GM12873 (cell line): ENCODE measurements at regions not wholly inside any gene's neighbourhood (a gene's known extent, or its start where the extent isn't known, plus 50 kb on each side); places are given as distances from the start of the nearest gene placed in this dataset.
A peak's percentile ranks its signal among the peaks of the same experiment; 100 is the strongest.

Source experiments
- TF ChIP-seq, protein P1 (sequence below): IDR thresholded peaks from 2 replicates; pipeline ENCODE4 v1.5.1; 2012; ENCODE audit warnings: low read depth, mild to moderate bottlenecking, moderate library complexity, low read length, control low read depth; ENCODE audit not compliant: insufficient read depth; ENCODE audit errors: missing control alignments

DNA sequence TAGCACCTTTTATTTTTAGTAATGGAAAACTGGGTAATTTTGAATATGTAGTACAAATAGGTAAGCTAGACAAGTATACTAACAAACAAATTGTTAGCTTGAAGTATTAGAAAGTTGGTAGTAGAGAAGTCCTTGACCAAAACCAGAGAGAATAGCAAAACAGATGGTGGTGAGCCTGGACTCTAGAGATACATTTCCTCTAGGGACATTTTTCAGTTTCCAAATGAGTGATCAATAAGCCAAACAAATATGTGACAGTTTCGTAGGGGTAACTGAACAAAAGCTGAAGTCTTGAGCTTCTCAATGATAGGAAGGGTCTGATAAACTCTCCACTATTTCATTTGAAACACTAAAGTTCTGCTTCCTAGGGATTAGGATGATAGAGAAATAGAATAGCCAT lies 692.0 kb upstream of the FAM98A start:
- TF ChIP-seq, protein P1, sequence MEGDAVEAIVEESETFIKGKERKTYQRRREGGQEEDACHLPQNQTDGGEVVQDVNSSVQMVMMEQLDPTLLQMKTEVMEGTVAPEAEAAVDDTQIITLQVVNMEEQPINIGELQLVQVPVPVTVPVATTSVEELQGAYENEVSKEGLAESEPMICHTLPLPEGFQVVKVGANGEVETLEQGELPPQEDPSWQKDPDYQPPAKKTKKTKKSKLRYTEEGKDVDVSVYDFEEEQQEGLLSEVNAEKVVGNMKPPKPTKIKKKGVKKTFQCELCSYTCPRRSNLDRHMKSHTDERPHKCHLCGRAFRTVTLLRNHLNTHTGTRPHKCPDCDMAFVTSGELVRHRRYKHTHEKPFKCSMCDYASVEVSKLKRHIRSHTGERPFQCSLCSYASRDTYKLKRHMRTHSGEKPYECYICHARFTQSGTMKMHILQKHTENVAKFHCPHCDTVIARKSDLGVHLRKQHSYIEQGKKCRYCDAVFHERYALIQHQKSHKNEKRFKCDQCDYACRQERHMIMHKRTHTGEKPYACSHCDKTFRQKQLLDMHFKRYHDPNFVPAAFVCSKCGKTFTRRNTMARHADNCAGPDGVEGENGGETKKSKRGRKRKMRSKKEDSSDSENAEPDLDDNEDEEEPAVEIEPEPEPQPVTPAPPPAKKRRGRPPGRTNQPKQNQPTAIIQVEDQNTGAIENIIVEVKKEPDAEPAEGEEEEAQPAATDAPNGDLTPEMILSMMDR: no peak

DNA sequence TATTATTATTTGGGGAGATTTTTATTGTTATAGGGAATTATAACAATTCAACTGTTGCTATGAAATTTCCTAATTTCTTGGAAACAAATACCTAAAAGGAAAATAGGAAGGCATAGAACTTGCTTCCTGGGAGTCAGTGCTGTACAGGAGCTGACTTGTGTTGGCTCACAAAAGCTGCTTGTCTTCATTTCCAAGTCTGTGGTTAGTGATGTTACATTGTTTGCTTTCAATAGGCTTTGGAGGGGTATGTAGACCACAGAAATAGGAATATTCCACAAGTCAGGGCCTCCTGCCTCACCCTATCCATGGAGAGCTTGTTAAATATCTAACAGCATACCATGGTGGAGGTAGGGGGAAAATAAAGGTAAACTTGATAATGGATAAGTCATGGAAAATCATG lies 688.9 kb upstream of the FAM98A start:
- TF ChIP-seq, protein P1: no peak

DNA sequence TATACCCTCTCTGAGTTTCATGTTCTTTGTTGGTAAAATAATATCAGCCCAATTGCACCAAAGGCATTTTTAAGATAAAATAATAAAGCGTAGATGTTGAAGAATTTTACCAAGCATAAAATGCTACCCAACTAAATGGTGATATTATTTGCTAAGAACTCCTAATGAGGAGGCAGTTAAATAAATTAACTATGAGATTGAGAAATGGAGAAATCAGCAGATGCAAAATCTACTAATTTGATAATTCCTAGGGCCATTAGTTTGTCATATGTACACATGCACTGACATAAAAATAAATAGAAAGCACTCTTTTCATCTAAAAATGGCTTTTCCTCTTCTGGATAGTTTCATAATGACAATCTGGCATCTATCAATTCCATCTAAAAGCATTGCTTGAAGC lies 681.5 kb upstream of the FAM98A start:
- TF ChIP-seq, protein P1: no peak

DNA sequence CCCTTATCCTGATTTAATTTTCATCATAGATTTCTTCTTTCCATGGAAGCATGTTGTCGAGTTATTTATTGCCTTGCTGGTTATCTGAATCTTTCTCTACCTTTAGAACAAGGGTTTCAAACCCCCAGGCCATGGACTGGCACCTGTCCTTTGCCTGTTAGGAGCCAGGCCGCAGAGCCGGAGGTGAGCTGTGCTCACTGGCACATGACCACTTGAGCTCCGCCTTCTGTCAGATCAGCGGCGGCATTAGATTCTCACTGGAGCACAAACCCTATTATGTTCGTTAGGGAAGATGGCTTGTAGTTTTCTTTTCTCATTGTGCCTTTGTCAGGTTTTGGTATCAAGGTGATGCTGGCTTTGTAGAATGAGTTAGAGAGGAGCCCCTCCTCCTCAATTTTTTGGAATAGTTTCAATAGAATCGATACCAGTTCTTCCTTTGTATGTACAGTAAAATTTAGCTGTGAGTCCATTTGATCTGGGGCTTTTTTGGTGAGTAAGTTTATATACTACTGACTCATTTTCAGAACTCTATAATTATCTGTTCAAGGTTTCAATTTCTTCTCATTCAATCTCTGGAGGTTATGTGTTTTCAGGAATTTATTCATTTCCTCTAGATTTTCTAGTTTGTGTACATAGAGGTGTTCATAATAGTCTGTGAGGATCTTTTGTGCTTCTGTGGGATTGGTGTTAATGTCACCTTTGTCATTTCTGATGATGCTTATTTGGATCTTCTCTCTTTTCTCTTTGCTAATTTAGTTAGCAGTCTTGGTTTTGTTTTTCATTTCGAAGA lies 668.0 kb upstream of the FAM98A start:
- TF ChIP-seq, protein P1: no peak

DNA sequence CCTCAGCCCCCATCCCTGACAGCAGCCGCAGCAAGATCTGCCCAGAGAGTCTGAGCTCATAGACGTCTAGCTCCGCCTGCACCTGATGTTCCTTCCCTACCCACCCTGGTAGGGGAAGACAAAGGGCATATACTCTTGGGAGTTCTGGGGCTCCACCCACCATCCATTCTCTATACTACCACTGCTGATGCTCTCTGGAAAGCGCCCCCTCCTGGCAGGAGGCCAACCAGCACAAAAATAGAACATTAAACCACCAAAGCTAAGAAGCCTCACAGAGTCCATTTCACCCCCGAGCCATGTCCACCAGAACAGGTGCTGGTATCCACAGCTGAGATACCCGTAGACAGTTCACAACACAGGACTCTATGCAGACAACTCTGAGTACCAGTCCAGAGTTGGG lies 662.6 kb upstream of the FAM98A start:
- TF ChIP-seq, protein P1: peak; percentile 7

DNA sequence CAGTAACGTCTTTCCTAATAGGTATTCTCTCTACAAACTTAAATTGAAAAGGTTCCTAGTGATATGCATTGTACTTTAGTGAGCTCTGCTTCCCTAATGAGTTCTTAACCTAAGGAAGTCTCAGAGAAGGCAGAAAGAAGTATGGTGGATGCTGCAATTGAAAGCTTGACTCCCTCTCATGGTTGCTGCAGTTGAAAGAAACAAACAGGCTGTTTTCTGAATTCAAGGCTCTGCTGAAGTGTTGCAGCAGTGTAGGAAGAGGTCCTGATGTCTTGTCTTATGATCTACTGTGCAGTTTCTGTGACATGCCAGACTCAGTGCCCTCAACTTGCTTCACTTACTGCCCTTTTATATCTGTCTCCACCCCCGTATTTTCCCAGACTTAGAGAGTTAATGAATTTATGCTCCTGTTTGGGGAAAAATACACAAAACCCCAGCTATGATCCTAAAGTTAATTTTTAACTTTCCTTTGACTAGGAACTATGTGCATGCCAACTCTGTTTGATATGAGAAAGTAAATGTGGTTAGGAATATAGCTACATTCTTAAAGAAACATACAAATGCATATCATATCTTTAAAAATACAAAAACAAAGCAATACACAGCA lies 655.3 kb upstream of the FAM98A start:
- TF ChIP-seq, protein P1: no peak

DNA sequence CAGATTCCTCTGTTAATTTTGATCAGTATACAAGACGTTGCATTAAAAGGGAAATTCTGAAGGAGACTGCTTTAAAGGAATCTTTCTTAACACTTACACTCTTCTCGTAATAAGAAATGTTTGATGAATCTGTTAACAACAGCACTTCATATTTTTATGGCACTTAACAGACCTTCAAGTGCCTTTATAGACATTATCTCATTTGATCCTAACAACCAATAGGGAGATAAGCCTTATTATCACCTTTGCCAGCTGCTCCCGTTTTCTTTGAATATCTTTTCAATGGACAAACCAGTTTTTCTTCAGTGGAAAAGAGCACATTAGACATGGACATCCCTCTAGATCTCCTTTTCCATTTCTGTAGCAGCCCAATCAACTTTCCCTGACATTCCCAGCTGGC lies 653.0 kb upstream of the FAM98A start:
- TF ChIP-seq, protein P1: no peak
